ENCODE measurements at regions not wholly inside any gene's neighbourhood (a gene's known extent, or its start where the extent isn't known, plus 50 kb on each side); places are given as distances from the start of the nearest gene placed in this dataset.

DNA sequence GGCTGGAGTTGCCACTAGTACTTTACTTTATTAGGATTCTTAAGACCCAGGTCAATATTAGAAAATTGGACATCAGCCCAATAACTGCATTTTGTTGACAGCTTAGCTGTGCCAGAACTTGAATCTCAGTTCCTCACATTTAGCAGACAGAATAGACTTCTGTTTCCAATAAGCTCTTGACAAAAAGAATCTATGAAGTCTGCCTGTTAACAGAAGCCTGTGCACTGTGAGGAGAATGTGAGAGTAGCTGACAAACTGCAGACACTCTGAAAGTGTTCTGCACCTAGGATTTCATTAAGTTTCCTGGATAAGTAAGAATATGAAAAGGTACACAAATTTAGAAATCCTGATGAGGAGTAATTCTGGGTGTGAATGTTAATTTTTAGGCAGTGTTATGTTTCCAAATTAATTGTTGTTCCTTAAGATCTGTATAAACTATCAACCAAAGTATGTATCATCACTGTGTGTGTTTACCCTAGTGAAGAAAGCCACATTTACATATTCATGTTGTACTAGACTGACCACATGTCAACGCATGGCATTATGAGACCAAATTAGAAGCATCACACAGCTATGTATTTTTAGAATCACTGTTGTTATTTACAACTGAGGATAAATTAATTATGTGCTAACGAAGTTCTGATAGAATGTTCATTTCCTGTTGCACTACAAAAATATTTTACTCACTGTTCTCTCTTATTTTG lies 756.4 kb upstream of the IGFBP7 start:
- TF ChIP-seq CTCF (IDR thresholded peaks at IDR 0.05): no peak
- TF ChIP-seq POLR2A (IDR thresholded peaks at IDR 0.05): no peak
- no peak for TF ChIP-seq POLR2AphosphoS5 (IDR thresholded peaks at IDR 0.05; ENCODE audit: insufficient read depth in 1 of 2, low read depth in 1 of 2)
